SK-MEL-5 (cell line): ENCODE measurements at regions not wholly inside any gene's neighbourhood (a gene's known extent, or its start where the extent isn't known, plus 50 kb on each side); places are given as distances from the start of the nearest gene placed in this dataset.
A peak's percentile ranks its signal among the peaks of the same experiment; 100 is the strongest.

ENCODE experiments used
- DNase-seq: peaks from one replicate; pipeline ENCODE4 v3.0.0-alpha.2; 2016; ENCODE audit warnings: low read depth, low spot score
- in situ Hi-C: cut with HindIII; loops from 2 replicates; pipeline ENCODE4 v1.10.0; 2016; ENCODE audit warnings: low sequenced_read_pairs, high pct_unique_total_duplicates, low pct_unique_long_range_greater_than_20kb

GRCh38 chr4:45985038-45985437 lies 138.8 kb downstream of the GABRG1 start:
- in situ Hi-C loops, result no loop called here
- no peak for DNase-seq

GRCh38 chr4:45971108-45971507 lies 152.7 kb downstream of the GABRG1 start:
- in situ Hi-C loops, result no loop called here
- peak; percentile 16 for DNase-seq

GRCh38 chr4:45957353-45957752 lies 166.5 kb downstream of the GABRG1 start:
- in situ Hi-C loops, result no loop called here
- DNase-seq, result no peak

- in situ Hi-C loops, result no loop called here
- DNase-seq, result no peak
Measured at GRCh38 chr4:45954276-45954675, 169.6 kb downstream of the GABRG1 start.

- DNase-seq, result no peak
- in situ Hi-C loops, result no loop called here
Measured at GRCh38 chr4:45951153-45951552, 172.7 kb downstream of the GABRG1 start.

GRCh38 chr4:45946699-45947098 lies 177.2 kb downstream of the GABRG1 start:
- no peak for DNase-seq

GRCh38 chr4:45944000-45944399 lies 179.9 kb downstream of the GABRG1 start:
- DNase-seq, result no peak
- in situ Hi-C loops, result no loop called here

More at GRCh38 chr4:45946699-45947098, 177.2 kb downstream of the GABRG1 start:
- in situ Hi-C loops, result no loop called here

- in situ Hi-C loops, result no loop called here
- DNase-seq, result no peak
Measured at GRCh38 chr4:45939056-45939455, 184.8 kb downstream of the GABRG1 start.

- in situ Hi-C loops, result no loop called here
- DNase-seq, result no peak
Measured at GRCh38 chr4:45931154-45931553, 192.7 kb downstream of the GABRG1 start.

- in situ Hi-C loops, result no loop called here
- DNase-seq, result no peak
Measured at GRCh38 chr4:45927641-45928040, 196.2 kb downstream of the GABRG1 start.

- in situ Hi-C loops, result no loop called here
- no peak for DNase-seq
Measured at GRCh38 chr4:45925809-45926208, 198.0 kb downstream of the GABRG1 start.

- DNase-seq, result no peak
- in situ Hi-C loops, result no loop called here
Measured at GRCh38 chr4:45920861-45921260, 203.0 kb downstream of the GABRG1 start.

GRCh38 chr4:45910511-45910910 lies 213.3 kb downstream of the GABRG1 start:
- in situ Hi-C loops, result no loop called here
- no peak for DNase-seq

- in situ Hi-C loops, result no loop called here
- DNase-seq, result no peak
Measured at GRCh38 chr4:45897946-45898585, 225.8 kb downstream of the GABRG1 start.

- no peak for DNase-seq
- in situ Hi-C loops, result no loop called here
Measured at GRCh38 chr4:45883421-45883820, 240.4 kb downstream of the GABRG1 start.

- in situ Hi-C loops, result no loop called here
- no peak for DNase-seq
Measured at GRCh38 chr4:45876235-45876890, 247.5 kb downstream of the GABRG1 start.

GRCh38 chr4:45869184-45869583 lies 254.7 kb downstream of the GABRG1 start:
- in situ Hi-C loops, result no loop called here
- DNase-seq, result no peak

GRCh38 chr4:45865781-45866180 lies 258.1 kb downstream of the GABRG1 start:
- in situ Hi-C loops, result no loop called here
- DNase-seq, result no peak

- in situ Hi-C loops, result no loop called here
Measured at GRCh38 chr4:45855857-45856256, 268.0 kb downstream of the GABRG1 start.

More at GRCh38 chr4:45855857-45856256, 268.0 kb downstream of the GABRG1 start:
- DNase-seq, result no peak
